ENCODE measurements at regions not wholly inside any gene's neighbourhood (a gene's known extent, or its start where the extent isn't known, plus 50 kb on each side); places are given as distances from the start of the nearest gene placed in this dataset.

- no peak for DNase-seq (ENCODE audit: low read depth, low spot score)
- in situ Hi-C loops (cut with HindIII; ENCODE audit: low sequenced_read_pairs) = no loop called here
- no peak for TF ChIP-seq CTCF (IDR thresholded peaks at IDR 0.05; ENCODE audit: low read depth, low read length)
- no peak overlapping the region for H3K4me3 ChIP-seq (ENCODE audit: low read depth, low read length)
Measured at GRCh38 chr12:34288963-34289345, 266.7 kb downstream of the ALG10 start.

- no peak for TF ChIP-seq CTCF (IDR thresholded peaks at IDR 0.05; ENCODE audit: low read depth, low read length)
- DNase-seq (ENCODE audit: low read depth, low spot score) = no peak
- H3K4me3 ChIP-seq (ENCODE audit: low read depth, low read length) = no peak overlapping the region
- in situ Hi-C loops (cut with HindIII; ENCODE audit: low sequenced_read_pairs) = no loop called here
Measured at GRCh38 chr12:34289431-34290380, 267.4 kb downstream of the ALG10 start.

GRCh38 chr12:34290381-34290995 lies 268.2 kb downstream of the ALG10 start:
- no peak overlapping the region for H3K4me3 ChIP-seq (ENCODE audit: low read depth, low read length)
- DNase-seq (ENCODE audit: low read depth, low spot score) = no peak
- in situ Hi-C loops (cut with HindIII; ENCODE audit: low sequenced_read_pairs) = no loop called here
- no peak for TF ChIP-seq CTCF (IDR thresholded peaks at IDR 0.05; ENCODE audit: low read depth, low read length)

GRCh38 chr12:34291001-34291400 lies 268.7 kb downstream of the ALG10 start:
- in situ Hi-C loops (cut with HindIII; ENCODE audit: low sequenced_read_pairs) = no loop called here
- no peak overlapping the region for H3K4me3 ChIP-seq (ENCODE audit: low read depth, low read length)
- no peak for DNase-seq (ENCODE audit: low read depth, low spot score)
- no peak for TF ChIP-seq CTCF (IDR thresholded peaks at IDR 0.05; ENCODE audit: low read depth, low read length)

- in situ Hi-C loops (cut with HindIII; ENCODE audit: low sequenced_read_pairs) = no loop called here
- no peak for DNase-seq (ENCODE audit: low read depth, low spot score)
- no peak for TF ChIP-seq CTCF (IDR thresholded peaks at IDR 0.05; ENCODE audit: low read depth, low read length)
- no peak overlapping the region for H3K4me3 ChIP-seq (ENCODE audit: low read depth, low read length)
Measured at GRCh38 chr12:34291426-34291901, 269.2 kb downstream of the ALG10 start.

GRCh38 chr12:34292736-34293625 lies 270.7 kb downstream of the ALG10 start:
- in situ Hi-C loops (cut with HindIII; ENCODE audit: low sequenced_read_pairs) = no loop called here
- TF ChIP-seq CTCF (IDR thresholded peaks at IDR 0.05; ENCODE audit: low read depth, low read length) = no peak
- H3K4me3 ChIP-seq (ENCODE audit: low read depth, low read length) = no peak overlapping the region
- DNase-seq (ENCODE audit: low read depth, low spot score) = no peak

All from astrocyte of the spinal cord (primary cell).